ENCODE measurements at regions not wholly inside any gene's neighbourhood (a gene's known extent, or its start where the extent isn't known, plus 50 kb on each side); places are given as distances from the start of the nearest gene placed in this dataset.

GRCh38 chrX:69110116-69110530, 55.1 kb downstream of the PJA1 start:
- no peak for DNase-seq

DNA sequence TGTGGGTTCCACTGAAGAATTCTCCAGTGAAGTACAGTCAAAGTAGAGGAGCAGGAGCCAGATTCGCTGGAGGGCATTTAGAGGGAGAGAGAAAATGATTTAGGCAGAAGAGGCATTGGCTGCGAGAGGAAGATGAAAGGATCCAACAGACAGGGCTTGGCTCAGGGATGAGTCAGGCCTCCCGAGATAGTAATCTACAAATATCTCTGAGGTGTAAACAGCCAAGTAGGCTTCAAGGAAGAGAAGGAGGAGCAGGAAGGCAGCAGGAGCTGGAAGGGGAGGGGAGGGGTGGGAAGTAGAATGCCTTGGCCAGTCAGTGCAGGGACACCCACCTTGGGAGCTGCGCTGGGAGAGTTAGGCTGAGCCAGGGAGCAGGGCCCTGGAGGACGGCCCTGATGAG, 55.5 kb downstream of the PJA1 start:
- no peak for DNase-seq

- DNase-seq: no peak
Measured at GRCh38 chrX:69109036-69109663, 56.1 kb downstream of the PJA1 start.

GRCh38 chrX:69107747-69108401, 57.4 kb downstream of the PJA1 start:
- DNase-seq: peak; percentile 52

DNA sequence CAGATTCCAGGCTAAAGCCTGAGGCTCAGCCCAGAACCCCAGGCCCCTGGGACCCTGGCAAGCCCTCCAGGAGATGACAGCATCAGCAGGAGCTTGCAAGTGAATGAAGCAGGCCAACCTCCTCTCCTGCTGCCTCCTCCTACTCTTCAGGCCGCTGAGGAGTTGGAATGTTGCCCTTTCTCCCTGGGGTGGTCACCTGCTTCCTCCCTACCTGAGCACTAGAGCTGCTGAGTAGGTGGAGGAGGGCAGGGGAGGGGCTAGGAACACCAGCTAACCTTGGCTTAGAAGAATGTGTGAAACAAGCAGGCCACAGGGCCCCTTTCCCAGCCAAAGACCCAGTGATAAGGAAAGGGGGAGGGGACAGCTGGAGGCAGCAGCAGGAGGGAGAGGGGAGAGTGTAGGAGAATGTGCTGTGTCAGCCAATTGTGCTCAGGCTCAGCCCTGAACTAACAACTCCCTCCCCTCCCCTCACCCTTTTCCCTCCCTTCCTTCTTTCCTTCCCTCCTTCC, 58.0 kb downstream of the PJA1 start:
- peak; percentile 59 for DNase-seq

- DNase-seq: no peak
Measured at GRCh38 chrX:69104756-69105434, 60.4 kb downstream of the PJA1 start.

GRCh38 chrX:69103539-69103938, 61.7 kb downstream of the PJA1 start:
- DNase-seq: no peak

GRCh38 chrX:69102612-69103194, 62.5 kb downstream of the PJA1 start:
- no peak for DNase-seq

- DNase-seq: no peak
Measured at GRCh38 chrX:69101683-69102251, 63.5 kb downstream of the PJA1 start.

- DNase-seq: no peak
Measured at GRCh38 chrX:69100478-69100877, 64.8 kb downstream of the PJA1 start.

DNA sequence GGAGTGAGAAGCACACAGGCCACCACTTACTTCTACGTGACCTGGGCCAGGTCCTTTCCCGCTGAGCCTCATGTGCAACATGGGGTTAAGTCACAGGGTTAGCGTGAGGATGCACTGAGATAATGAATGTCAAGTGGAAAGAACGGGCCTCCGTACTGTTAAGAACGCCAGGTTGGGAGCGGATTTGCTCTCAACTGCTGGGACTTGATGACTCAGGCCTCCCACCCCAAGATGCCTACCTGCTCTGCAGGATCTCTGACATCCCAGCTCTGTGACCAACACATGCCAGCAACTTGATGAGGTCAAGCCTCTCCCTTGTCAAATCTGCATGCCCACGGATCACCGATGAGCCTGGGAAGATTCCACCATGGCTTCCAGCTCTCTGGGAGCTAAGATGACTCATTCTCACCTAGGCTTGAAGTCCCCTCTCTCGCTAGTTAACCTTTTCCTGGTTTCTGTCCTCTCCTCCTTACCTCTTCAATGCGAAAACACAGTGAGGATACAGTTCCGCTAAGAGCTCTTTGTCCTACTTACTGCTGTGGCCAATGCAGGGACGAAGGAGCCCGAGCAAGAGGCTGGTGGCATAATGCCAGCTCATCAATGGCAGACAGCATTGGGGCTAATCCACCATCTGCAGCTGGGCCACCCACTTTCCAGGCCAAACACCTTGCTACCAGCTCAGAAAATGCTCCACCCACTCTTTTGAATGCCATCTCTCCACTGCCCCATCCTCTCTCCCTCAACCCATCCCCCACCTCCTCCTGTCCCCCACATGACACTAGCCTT, 67.6 kb downstream of the PJA1 start:
- DNase-seq: no peak

DNA sequence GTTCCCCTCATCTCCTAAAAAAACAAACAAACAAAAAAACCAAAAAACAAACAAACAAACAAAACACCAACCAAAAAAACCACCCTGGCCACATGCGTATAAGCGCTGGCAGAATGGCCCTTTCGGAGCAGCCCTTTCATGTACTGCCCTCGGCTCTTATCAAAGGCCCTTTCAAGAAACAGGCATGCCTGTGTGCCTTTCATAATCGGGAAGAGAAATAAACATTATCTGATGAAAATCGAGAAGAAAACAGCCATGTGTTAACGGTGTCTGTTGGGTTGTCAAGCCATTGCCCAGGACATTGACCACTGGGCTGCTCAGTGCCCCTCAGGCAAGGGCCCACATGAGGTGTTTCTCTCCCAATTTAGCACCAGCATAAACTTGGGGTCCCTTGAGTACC, 68.3 kb downstream of the PJA1 start:
- no peak for DNase-seq

- no peak for DNase-seq
Measured at GRCh38 chrX:69094977-69095669, 70.1 kb downstream of the PJA1 start.

DNA sequence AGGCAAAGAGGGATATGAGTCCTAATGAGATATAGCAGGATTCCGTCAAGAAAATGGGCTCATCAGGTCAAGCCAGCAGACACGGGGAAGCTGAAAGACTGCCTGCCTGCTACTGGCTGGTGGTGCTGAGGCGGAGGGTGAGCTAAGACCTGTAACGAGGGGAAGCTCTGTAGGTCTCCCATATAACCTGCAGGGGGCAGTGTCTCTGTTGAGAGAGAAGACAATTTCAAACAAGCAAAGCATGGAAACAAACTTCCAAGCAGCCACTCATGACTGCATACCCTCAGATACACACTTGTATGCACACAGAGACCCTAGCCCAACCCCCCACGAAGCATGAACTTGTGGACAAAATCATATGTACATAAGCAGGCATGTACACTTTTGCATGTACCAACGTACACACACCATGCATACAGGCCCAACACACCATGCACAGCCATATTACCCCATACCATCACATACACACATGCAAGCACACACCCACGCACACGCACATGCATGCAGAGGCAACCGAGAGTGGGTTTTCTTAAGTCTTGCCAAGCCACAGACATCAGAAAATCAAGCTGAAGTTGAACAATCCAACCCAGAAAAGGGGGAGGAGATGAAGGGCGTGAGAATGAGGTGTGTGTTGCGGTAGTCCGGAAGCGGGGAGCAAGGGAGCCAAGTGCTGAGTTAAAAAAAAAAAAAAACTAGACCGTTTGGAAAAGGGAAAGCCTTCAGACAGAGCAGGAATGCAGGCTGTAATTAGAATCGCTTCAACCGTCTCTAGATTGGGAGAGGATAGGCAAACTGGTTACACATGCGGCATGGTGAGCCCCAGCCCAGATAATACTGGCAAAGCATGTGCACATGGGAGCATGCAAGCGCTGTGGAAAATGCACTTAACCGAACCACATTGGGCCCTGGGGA, 71.0 kb downstream of the PJA1 start:
- no peak for DNase-seq

GRCh38 chrX:69090022-69090421, 75.2 kb downstream of the PJA1 start:
- no peak for DNase-seq

DNA sequence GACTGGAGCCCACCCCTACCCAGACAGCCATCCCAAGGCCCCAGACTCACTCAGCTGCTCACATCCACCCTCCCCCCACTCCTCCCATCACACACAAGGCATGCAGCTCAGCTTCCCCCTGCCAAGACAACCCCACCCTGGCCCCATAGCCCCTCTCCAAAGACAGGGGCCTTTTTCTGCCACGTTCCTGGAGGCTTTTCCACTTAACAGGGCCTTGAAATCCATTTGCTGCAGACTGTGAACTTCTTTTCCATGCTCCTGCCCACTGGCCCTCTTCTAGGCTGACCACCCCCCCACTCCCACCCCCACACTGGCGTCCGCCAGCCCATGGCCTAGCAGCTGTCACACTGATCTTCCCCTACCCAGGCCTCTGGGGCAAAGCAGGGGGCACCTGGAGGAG, 76.0 kb downstream of the PJA1 start:
- no peak for DNase-seq

DNA sequence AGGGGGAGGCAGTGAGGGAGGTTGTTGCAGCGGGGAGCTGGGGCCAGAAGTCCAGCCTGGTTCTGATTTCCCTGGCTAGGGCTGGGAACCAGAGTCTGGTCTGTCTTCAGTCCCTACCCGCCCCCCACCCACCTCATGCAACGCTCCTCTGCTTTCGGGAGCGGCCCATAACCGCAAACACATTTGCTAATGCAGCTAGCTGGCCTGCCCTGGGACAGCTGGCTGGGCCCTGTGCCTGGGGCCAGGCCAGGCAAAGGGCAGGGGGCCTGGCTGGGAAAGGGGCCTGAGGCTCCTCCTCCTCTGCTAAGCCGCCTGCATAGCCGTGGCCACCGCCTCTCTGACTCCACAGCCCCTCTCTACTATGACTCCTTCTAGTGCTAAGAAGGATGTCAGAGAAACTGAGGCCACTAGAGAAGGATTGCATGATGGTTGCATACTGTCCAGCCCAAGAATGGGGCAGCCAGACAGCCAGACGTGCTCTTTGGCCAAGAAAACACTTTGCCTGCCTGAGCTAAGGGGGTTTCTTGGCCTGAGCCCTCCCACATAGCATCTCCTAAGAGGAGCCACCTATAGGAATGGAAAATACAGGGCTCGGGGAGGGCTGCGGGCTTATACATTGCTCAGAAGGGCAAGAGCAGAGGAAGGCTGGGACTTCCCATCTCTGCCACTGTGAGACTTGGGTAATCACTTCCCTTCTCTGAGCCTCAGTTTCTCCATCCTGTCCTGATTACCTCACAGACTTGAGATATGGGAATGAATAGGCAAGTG, 76.9 kb downstream of the PJA1 start:
- no peak for DNase-seq

GRCh38 chrX:69085826-69086225, 79.4 kb downstream of the PJA1 start:
- DNase-seq: no peak

GRCh38 chrX:69085151-69085550, 80.1 kb downstream of the PJA1 start:
- DNase-seq: no peak

GRCh38 chrX:69083801-69084200, 81.5 kb downstream of the PJA1 start:
- no peak for DNase-seq
